ENCODE measurements at regions not wholly inside any gene's neighbourhood (a gene's known extent, or its start where the extent isn't known, plus 50 kb on each side); places are given as distances from the start of the nearest gene placed in this dataset.

DNA sequence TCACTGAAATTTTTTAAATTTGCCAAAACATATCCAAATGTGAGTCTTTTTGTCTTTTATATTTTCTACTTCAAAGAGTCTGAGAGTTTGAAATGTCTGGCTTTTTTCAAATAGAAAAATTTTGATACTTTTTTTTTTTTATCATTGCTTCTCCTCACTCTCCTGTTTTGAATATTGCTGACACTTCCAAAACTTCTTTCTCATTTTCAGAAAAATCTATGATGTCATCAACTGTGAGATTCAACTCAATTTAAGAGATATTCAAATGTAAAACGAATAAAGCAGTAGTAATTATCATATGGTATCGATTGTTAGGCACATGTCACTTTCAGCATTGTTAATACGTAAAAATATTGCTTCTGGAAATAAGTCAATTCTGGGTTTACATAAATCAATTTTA is 505.8 kb upstream of the STEAP1 start:
- DNase-seq (ENCODE audit: low spot score) (no peak), ATAC-seq (ENCODE audit: low FRiP score) (no peak)
- TF ChIP-seq, protein P1, sequence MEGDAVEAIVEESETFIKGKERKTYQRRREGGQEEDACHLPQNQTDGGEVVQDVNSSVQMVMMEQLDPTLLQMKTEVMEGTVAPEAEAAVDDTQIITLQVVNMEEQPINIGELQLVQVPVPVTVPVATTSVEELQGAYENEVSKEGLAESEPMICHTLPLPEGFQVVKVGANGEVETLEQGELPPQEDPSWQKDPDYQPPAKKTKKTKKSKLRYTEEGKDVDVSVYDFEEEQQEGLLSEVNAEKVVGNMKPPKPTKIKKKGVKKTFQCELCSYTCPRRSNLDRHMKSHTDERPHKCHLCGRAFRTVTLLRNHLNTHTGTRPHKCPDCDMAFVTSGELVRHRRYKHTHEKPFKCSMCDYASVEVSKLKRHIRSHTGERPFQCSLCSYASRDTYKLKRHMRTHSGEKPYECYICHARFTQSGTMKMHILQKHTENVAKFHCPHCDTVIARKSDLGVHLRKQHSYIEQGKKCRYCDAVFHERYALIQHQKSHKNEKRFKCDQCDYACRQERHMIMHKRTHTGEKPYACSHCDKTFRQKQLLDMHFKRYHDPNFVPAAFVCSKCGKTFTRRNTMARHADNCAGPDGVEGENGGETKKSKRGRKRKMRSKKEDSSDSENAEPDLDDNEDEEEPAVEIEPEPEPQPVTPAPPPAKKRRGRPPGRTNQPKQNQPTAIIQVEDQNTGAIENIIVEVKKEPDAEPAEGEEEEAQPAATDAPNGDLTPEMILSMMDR (IDR thresholded peaks at IDR 0.05): no peak

GRCh38 chr7:89655946-89656345 is 498.3 kb upstream of the STEAP1 start:
- ATAC-seq (ENCODE audit: low FRiP score): no peak
- TF ChIP-seq, protein P1 (IDR thresholded peaks at IDR 0.05): no peak
- DNase-seq (ENCODE audit: low spot score): no peak

DNA sequence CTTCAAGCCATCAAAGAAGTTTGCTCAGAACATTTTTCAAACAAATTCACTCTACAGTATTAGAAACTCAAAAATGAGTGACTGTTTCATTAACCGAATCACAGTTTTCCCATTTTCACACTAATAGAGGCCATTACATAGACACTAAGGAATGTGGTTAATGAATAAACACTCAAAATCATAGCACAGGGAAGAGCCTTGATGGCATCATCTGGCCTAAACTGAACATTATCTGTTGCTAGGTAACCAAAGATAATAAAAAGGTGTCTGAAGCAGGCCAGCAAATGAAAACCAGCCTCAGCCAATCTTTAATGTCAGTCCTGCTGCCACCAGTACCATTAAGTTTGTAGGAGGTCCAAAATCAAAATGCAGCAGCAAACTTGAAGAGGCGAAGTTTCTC is 492.4 kb upstream of the STEAP1 start:
- DNase-seq (ENCODE audit: low spot score): no peak
- no peak for ATAC-seq (ENCODE audit: low FRiP score)
- TF ChIP-seq, protein P1 (IDR thresholded peaks at IDR 0.05): no peak

DNA sequence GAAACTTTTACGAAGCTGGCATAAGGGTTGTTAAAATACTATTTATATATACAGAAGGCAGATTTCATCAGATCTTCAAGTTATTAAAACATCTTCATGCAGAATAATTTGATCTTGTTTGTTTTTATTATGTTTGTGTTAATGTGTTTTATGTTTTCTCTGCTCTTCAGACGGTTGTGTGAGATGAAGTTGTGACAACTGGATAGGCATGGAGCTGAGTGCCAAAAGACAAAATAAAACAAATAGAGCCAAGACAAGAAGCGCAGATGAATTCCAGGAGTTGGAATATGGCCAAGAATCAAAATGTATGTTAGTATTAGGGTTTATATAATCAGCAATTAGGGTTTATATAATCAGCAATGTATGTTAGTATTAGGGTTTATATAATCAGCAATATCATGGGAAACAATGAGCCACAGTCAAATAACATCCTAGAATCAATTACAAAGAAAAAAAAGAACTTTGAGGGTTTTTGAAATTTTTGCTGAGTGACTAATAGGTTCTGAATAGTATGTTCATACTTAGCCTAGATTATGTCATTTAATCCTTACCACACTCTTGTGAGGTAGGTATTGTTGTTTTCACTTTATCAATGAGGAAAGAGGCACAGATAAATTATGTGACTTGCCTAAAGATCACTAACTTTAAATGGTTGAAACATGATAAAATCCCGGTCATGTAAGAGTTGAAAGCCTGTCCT is 488.0 kb upstream of the STEAP1 start:
- DNase-seq (ENCODE audit: low spot score) (no peak), ATAC-seq (ENCODE audit: low FRiP score) (no peak)
- TF ChIP-seq, protein P1 (IDR thresholded peaks at IDR 0.05): no peak

GRCh38 chr7:89680161-89680560 is 474.1 kb upstream of the STEAP1 start:
- ATAC-seq (ENCODE audit: low FRiP score): no peak
- TF ChIP-seq, protein P1 (IDR thresholded peaks at IDR 0.05): no peak

GRCh38 chr7:89681448-89681847 is 472.8 kb upstream of the STEAP1 start:
- ATAC-seq (ENCODE audit: low FRiP score): no peak
- no peak for DNase-seq (ENCODE audit: low spot score)
- TF ChIP-seq, protein P1 (IDR thresholded peaks at IDR 0.05): no peak

More at GRCh38 chr7:89680161-89680560, 474.1 kb upstream of the STEAP1 start:
- DNase-seq (ENCODE audit: low spot score): no peak

DNA sequence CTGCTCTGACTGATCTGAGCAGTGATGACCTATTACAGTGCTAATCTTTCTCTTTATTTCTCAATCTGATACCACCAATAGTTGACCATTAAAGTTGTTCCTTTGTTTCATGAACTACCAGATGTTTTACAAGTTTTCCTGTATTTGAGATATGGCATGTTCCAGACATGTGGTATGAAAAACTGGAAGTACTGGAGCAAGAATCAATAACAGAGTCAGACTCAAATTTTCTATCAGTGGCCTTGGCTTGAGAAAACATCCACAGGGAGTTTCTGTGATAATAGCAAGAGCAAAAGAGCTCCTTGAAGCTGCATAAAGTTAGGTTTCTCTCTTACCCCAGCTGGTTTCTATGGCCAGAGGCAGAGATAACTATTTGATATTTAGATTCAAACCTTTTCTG is 469.0 kb upstream of the STEAP1 start:
- DNase-seq (ENCODE audit: low spot score): no peak
- TF ChIP-seq, protein P1 (IDR thresholded peaks at IDR 0.05): no peak
- ATAC-seq (ENCODE audit: low FRiP score): no peak
